H1 (cell line): ENCODE measurements at regions not wholly inside any gene's neighbourhood (a gene's known extent, or its start where the extent isn't known, plus 50 kb on each side); places are given as distances from the start of the nearest gene placed in this dataset.

Experiments
- CTCF ChIA-PET: fragments of 300-600 bp; sonication (Branson Sonifier 250); formaldehyde crosslinking; loops from one replicate; lab custom pipeline; 2021; ENCODE audit not compliant: partially characterized antibody; lab: Charles Lee
- POLR2A ChIA-PET: fragments of 300-600 bp; sonication (Branson Sonifier 250); formaldehyde crosslinking; loops from one replicate; lab custom pipeline; 2021; ENCODE audit warnings: inconsistent platforms; ENCODE audit not compliant: partially characterized antibody; lab: Charles Lee
- DNase-seq, 2 experiments: peaks; one replicate each; pipeline versions ENCODE4 v3.0.0 to v3.0.0-alpha.2; 2010 to 2022; ENCODE audit warnings: low spot score in 2 of 2, low read depth in 1 of 2, mixed read lengths in 1 of 2
- FAIRE-seq: peaks from 2 replicates; lab custom pipeline; 2011; peaks lifted over from hg19 to GRCh38; lab: Jason Lieb, UNC
- H2AFZ ChIP-seq: 2 replicates; pipeline ENCODE4 v1.8.1; 2012; ENCODE audit warnings: low read length, inconsistent platforms
- H2AK5ac ChIP-seq: 2 replicates; pipeline ENCODE4 v1.6.1; 2013; ENCODE audit warnings: low read depth, low read length
- H2BK120ac ChIP-seq: replicated peaks from 2 replicates; pipeline ENCODE3; 2013; ENCODE audit warnings: low read depth, low read length, inconsistent platforms
- H2BK12ac ChIP-seq: 2 replicates; pipeline ENCODE4 v1.6.1; 2013; ENCODE audit warnings: low read depth, low read length
- H2BK15ac ChIP-seq: 2 replicates; pipeline ENCODE4 v1.6.1; 2013; ENCODE audit warnings: low read length
- H2BK20ac ChIP-seq: 2 replicates; pipeline ENCODE4 v1.6.1; 2013; ENCODE audit warnings: low read length
- H2BK5ac ChIP-seq: 2 replicates; pipeline ENCODE4 v1.6.1; 2013; ENCODE audit warnings: low read depth, low read length
- H3K14ac ChIP-seq: 2 replicates; pipeline ENCODE4 v1.6.1; 2013; ENCODE audit warnings: inconsistent platforms; ENCODE audit not compliant: insufficient read length
- H3K18ac ChIP-seq: 2 replicates; pipeline ENCODE4 v1.6.1; 2013; ENCODE audit warnings: low read length; ENCODE audit errors: extremely low read depth
- H3K23ac ChIP-seq: 2 replicates; pipeline ENCODE4 v1.6.1; 2013; ENCODE audit warnings: inconsistent platforms; ENCODE audit not compliant: insufficient read length
- H3K23me2 ChIP-seq: 2 replicates; pipeline ENCODE4 v1.6.1; 2013; ENCODE audit warnings: low read depth, low read length
- H3K27ac ChIP-seq: 2 replicates; pipeline ENCODE4 v1.6.1; 2011; ENCODE audit warnings: low read depth, low read length, inconsistent platforms
- H3K27me3 ChIP-seq, 4 experiments: replicated peaks in 1 of 4; 1 replicate in 1 of 4; 2 replicates in 3 of 4; pipeline versions ENCODE4 v1.6.1 to v1.8.1; 2011 to 2013; ENCODE audit warnings: low read length in 3 of 4, mild to moderate bottlenecking in 3 of 4, inconsistent platforms in 2 of 4, mixed read lengths in 2 of 4, moderate library complexity in 1 of 4; ENCODE audit not compliant: control insufficient read depth in 3 of 4, insufficient read depth in 3 of 4; ENCODE audit errors: extremely low read depth in 1 of 4
- H3K36me3 ChIP-seq, 4 experiments: 2 replicates each; pipeline versions ENCODE4 v1.6.1 to v1.8.1; 2011 to 2013; ENCODE audit warnings: mild to moderate bottlenecking in 4 of 4, low read length in 3 of 4, moderate library complexity in 2 of 4, control low read depth in 1 of 4, inconsistent platforms in 1 of 4; ENCODE audit not compliant: insufficient read depth in 4 of 4, control insufficient read depth in 2 of 4
- H3K4ac ChIP-seq: replicated peaks from 2 replicates; pipeline ENCODE3; 2013; ENCODE audit warnings: low read length, low read depth, mixed read lengths, inconsistent platforms; ENCODE audit not compliant: insufficient read length
- H3K4me1 ChIP-seq, 4 experiments: replicated peaks in 1 of 4; 1 replicate in 1 of 4; 2 replicates in 3 of 4; pipeline versions ENCODE4 v1.6.1 to v1.8.1; 2011 to 2013; ENCODE audit warnings: low read length in 3 of 4, inconsistent platforms in 2 of 4, mixed read lengths in 1 of 4; ENCODE audit not compliant: insufficient read depth in 4 of 4, control insufficient read depth in 3 of 4
- H3K4me2 ChIP-seq, 2 experiments: 2 replicates each; pipeline versions ENCODE4 v1.6.1 to v1.8.1; 2011 to 2013; ENCODE audit warnings: low read depth in 2 of 2, low read length in 2 of 2, control low read depth in 1 of 2, inconsistent platforms in 1 of 2, mild to moderate bottlenecking in 1 of 2; ENCODE audit not compliant: insufficient read depth in 1 of 2
- H3K4me3 ChIP-seq, 4 experiments: fragments of 200-600, 300-600 bp in 1 of 4; sonication (generic), shearing (Covaris generic), sonication (Bioruptor Twin) in 1 of 4; 2 replicates each; pipeline versions ENCODE4 v1.5.1 to v1.8.1; 2011 to 2016; ENCODE audit warnings: low read length in 4 of 4, low read depth in 3 of 4, control low read depth in 2 of 4, inconsistent platforms in 2 of 4, mild to moderate bottlenecking in 2 of 4, mixed read lengths in 1 of 4, moderate library complexity in 1 of 4; ENCODE audit not compliant: insufficient read depth in 2 of 4; ENCODE audit errors: extremely low read depth in 1 of 4
- H3K56ac ChIP-seq: replicated peaks from 2 replicates; pipeline ENCODE3; 2013; ENCODE audit warnings: low read depth, mild to moderate bottlenecking, mixed read lengths, low read length, inconsistent platforms; ENCODE audit not compliant: insufficient read length
- H3K79me1 ChIP-seq: 2 replicates; pipeline ENCODE4 v1.6.1; 2013; ENCODE audit warnings: low read depth, low read length, control low read depth
- H3K79me2 ChIP-seq, 2 experiments: 2 replicates each; pipeline versions ENCODE4 v1.6.1 to v1.8.1; 2012 to 2013; ENCODE audit warnings: low read length in 2 of 2, mild to moderate bottlenecking in 2 of 2, inconsistent platforms in 1 of 2; ENCODE audit not compliant: insufficient read depth in 2 of 2, control insufficient read depth in 1 of 2
- H3K9ac ChIP-seq, 4 experiments: replicated peaks in 1 of 4; 1 replicate in 1 of 4; 2 replicates in 3 of 4; pipeline versions ENCODE4 v1.6.1 to v1.8.1; 2011 to 2013; ENCODE audit warnings: low read depth in 3 of 4, low read length in 3 of 4, control low read depth in 2 of 4, mild to moderate bottlenecking in 2 of 4, moderate library complexity in 2 of 4, inconsistent platforms in 1 of 4; ENCODE audit errors: extremely low read depth in 1 of 4
- H3K9me3 ChIP-seq, 2 experiments: 2 replicates each; pipeline versions ENCODE4 v1.6.1 to v1.8.1; 2012 to 2013; ENCODE audit warnings: mild to moderate bottlenecking in 2 of 2, moderate library complexity in 2 of 2, control low read depth in 1 of 2, inconsistent platforms in 1 of 2, low read depth in 1 of 2, low read length in 1 of 2, mixed read lengths in 1 of 2; ENCODE audit not compliant: insufficient read depth in 2 of 2
- H4K20me1 ChIP-seq, 2 experiments: replicated peaks in 1 of 2; 2 replicates each; pipeline versions ENCODE3 to v1.8.1; 2011 to 2013; ENCODE audit warnings: inconsistent platforms in 2 of 2, low read length in 2 of 2, mild to moderate bottlenecking in 1 of 2; ENCODE audit not compliant: insufficient read depth in 2 of 2, control insufficient read depth in 1 of 2
- H4K5ac ChIP-seq: 2 replicates; pipeline ENCODE4 v1.6.1; 2013; ENCODE audit warnings: low read length, low read depth, mixed read lengths, inconsistent platforms; ENCODE audit not compliant: insufficient read length
- H4K8ac ChIP-seq: 2 replicates; pipeline ENCODE4 v1.8.0; 2013; ENCODE audit warnings: mild to moderate bottlenecking, moderate library complexity, low read length, inconsistent platforms; ENCODE audit not compliant: insufficient read depth; ENCODE audit errors: extremely low read depth
- H4K91ac ChIP-seq: replicated peaks from 2 replicates; pipeline ENCODE3; 2013; ENCODE audit warnings: low read length, mixed read lengths, inconsistent platforms; ENCODE audit not compliant: insufficient read length
- ASH2L ChIP-seq: fragments of 200-600, 300-600 bp; sonication (generic); IDR thresholded peaks from one replicate; pipeline ENCODE4 v1.7.1; 2017; ENCODE audit warnings: low read length
- BACH1 ChIP-seq: IDR thresholded peaks from 2 replicates; pipeline ENCODE4 v1.6.1; 2012; ENCODE audit warnings: low read length, improper control_type of control experiment
- CBX5 ChIP-seq: fragments of 300-800, 300-1000 bp; sonication (generic); IDR thresholded peaks from 2 replicates; pipeline ENCODE4 v1.7.1; 2016; ENCODE audit warnings: antibody characterized with exemption, low read length, low read depth
- CTBP2 ChIP-seq: IDR thresholded peaks from 2 replicates; pipeline ENCODE4 v1.7.0; 2011; ENCODE audit warnings: borderline replicate concordance, mild to moderate bottlenecking, moderate library complexity, mixed read lengths, low read length; ENCODE audit not compliant: insufficient read depth, insufficient read length
- EGR1 ChIP-seq: IDR thresholded peaks from 2 replicates; pipeline ENCODE4 v1.6.1; 2011; ENCODE audit warnings: low read depth, low read length, borderline replicate concordance
- EZH2 ChIP-seq: fragments of 200-600 bp; sonication (generic); IDR thresholded peaks from 2 replicates; pipeline ENCODE4 v1.7.1; 2012; ENCODE audit warnings: low read depth, mild to moderate bottlenecking, moderate library complexity, low read length, inconsistent platforms; ENCODE audit not compliant: severe bottlenecking
- HDAC6 ChIP-seq: IDR thresholded peaks from one replicate; pipeline ENCODE4 v1.7.1; 2012; ENCODE audit warnings: low read depth, mild to moderate bottlenecking, inconsistent platforms, low read length, moderate library complexity
- PHF8 ChIP-seq: fragments of 200-600 bp; sonication (generic); conservative IDR thresholded peaks from 2 replicates; pipeline ENCODE4 v1.7.1; 2012; ENCODE audit warnings: low read depth, mild to moderate bottlenecking, inconsistent platforms, low read length, moderate library complexity
- POU5F1 ChIP-seq: IDR thresholded peaks from 2 replicates; pipeline ENCODE4 v1.6.1; 2011; ENCODE audit warnings: low read depth, mild to moderate bottlenecking, low read length, moderate library complexity
- SAP30 ChIP-seq: fragments of 300-600 bp; sonication (generic); IDR thresholded peaks from 2 replicates; pipeline ENCODE4 v1.7.1; 2012; ENCODE audit warnings: low read length, moderate library complexity, mild to moderate bottlenecking, inconsistent platforms; ENCODE audit not compliant: insufficient read depth, insufficient replicate concordance
- SIRT6 ChIP-seq: IDR thresholded peaks from one replicate; pipeline ENCODE4 v1.7.1; 2012; ENCODE audit warnings: low read length, inconsistent platforms
- SIX5 ChIP-seq: IDR thresholded peaks from 2 replicates; pipeline ENCODE4 v1.6.1; 2011; ENCODE audit warnings: mild to moderate bottlenecking, low read depth, low read length
- SP4 ChIP-seq: IDR thresholded peaks from 2 replicates; pipeline ENCODE4 v1.6.1; 2012; ENCODE audit warnings: low read length, inconsistent platforms
- WGBS, 2 experiments: shearing (Covaris generic) in 1 of 2; methylation state at CpG; one replicate each; pipeline versions ENCODE4 v1.1.6 to v1.1.7; 2013 to 2015; ENCODE audit warnings: low lambda C conversion rate in 2 of 2, mixed read lengths in 2 of 2, inconsistent platforms in 1 of 2, low coverage in 1 of 2, missing lambda C conversion rate in 1 of 2; ENCODE audit not compliant: insufficient replicate concordance in 2 of 2, insufficient coverage in 1 of 2, insufficient read length in 1 of 2; ENCODE audit errors: extremely low coverage in 1 of 2, missing lambda C conversion rate in 1 of 2; 5-methylcytosine and 5-hydroxymethylcytosine counted together
- TF ChIP-seq, protein P1 (sequence below): IDR thresholded peaks from 2 replicates; pipeline ENCODE4 v1.6.1; 2012; ENCODE audit warnings: low read length, inconsistent platforms

DNA sequence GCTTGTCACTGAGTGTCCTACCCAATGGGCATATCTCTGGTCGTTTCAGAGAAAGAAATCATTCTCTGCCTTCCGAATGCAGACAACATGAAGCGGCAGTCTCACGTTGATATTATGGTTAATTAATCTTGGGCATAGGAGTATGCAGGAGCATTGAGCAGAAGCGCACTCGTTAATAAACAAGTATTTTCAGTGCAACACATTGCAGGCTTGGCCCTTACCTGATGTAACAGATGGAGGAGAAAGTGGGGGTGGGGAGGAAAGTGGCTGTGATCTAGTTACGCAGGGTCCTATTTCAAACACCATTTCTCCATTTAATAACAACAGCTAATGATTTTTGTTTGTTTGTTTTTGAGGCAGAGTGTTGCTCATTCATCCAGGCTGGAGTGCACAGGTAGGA is 414.0 kb upstream of the RBFOX1 start:
- Histone ChIP-seq H3K14ac (no peak overlapping the region), H2BK12ac (no peak overlapping the region), H3K27me3 (no peaks in the 10 kb centered on the region), H3K36me3 (no peaks in the 10 kb centered on the region), H2AFZ (no peak overlapping the region), H3K23ac (no peak overlapping the region), H2BK20ac (no peak overlapping the region), H2BK5ac (no peak overlapping the region), H3K4ac (no peak overlapping the region), H2BK15ac (no peak overlapping the region), H4K5ac (no peak overlapping the region), H4K20me1 (no peaks in the 10 kb centered on the region), H3K56ac (no peak overlapping the region), H2AK5ac (no peak overlapping the region), H3K79me2 (no peaks in the 10 kb centered on the region), H3K9ac (no peak overlapping the region), H4K8ac (no peak overlapping the region), H3K18ac (no peak overlapping the region), H3K4me3 (no peak overlapping the region), H3K79me1 (no peaks in the 10 kb centered on the region), H3K4me2 (no peak overlapping the region), H3K27ac (no peak overlapping the region), H3K23me2 (no peaks in the 10 kb centered on the region), H3K4me1 (no peaks in the 10 kb centered on the region), H2BK120ac (no peak overlapping the region), H4K91ac (no peak overlapping the region), H3K9me3 (no peaks in the 10 kb centered on the region)
- no peak for DNase-seq
- ChIA-PET POLR2A (no interaction called here), CTCF (interaction anchor here (0.6 to 1.7 kb wide), 4 partner anchors 28 to 350 kb away, joined by 3 to 4 read pairs (median 4); no protein-coding TSS in a partner anchor)
- FAIRE-seq = no peak
- 91% methylated on average over 7 of the region's 7 CpGs; no CpG with 5 or more reads in 1 of the 2 experiments for WGBS, 2 experiments
- no peak for TF ChIP-seq SAP30
- no peak for TF ChIP-seq EZH2
- TF ChIP-seq SIX5 = no peak
- TF ChIP-seq POU5F1 = no peak
- no peak for TF ChIP-seq SP4
- no peak for TF ChIP-seq SIRT6
- no peak for TF ChIP-seq HDAC6
- TF ChIP-seq ASH2L = no peak
- no peak for TF ChIP-seq PHF8
- no peak for TF ChIP-seq BACH1
- TF ChIP-seq EGR1 = no peak
- TF ChIP-seq, protein P1, sequence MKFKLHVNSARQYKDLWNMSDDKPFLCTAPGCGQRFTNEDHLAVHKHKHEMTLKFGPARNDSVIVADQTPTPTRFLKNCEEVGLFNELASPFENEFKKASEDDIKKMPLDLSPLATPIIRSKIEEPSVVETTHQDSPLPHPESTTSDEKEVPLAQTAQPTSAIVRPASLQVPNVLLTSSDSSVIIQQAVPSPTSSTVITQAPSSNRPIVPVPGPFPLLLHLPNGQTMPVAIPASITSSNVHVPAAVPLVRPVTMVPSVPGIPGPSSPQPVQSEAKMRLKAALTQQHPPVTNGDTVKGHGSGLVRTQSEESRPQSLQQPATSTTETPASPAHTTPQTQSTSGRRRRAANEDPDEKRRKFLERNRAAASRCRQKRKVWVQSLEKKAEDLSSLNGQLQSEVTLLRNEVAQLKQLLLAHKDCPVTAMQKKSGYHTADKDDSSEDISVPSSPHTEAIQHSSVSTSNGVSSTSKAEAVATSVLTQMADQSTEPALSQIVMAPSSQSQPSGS = no peak
- no peak for TF ChIP-seq CTBP2
- TF ChIP-seq CBX5 = no peak
